ENCODE measurements at regions not wholly inside any gene's neighbourhood (a gene's known extent, or its start where the extent isn't known, plus 50 kb on each side); places are given as distances from the start of the nearest gene placed in this dataset.

DNA sequence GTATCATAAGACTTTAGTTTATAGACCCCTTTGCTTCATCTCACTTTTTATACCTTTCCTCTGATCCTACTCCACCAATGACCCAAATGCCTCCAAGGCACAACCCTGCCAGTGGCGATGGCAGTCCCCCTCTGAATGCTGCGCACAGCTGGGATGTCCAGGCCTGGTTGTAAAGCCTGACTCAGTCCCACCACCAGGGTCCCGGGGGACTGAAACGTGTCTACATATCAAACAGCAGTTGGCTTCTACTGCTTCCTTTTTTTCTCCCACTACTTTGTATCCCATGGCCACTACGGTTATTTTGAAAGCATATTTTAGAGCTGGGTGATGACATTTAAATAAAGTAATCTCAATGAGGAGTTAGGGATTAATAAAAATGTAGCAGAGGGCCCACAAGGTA, 329.8 kb upstream of the PSMD7 start:
- H3K4me3 ChIP-seq: no peak overlapping the region

DNA sequence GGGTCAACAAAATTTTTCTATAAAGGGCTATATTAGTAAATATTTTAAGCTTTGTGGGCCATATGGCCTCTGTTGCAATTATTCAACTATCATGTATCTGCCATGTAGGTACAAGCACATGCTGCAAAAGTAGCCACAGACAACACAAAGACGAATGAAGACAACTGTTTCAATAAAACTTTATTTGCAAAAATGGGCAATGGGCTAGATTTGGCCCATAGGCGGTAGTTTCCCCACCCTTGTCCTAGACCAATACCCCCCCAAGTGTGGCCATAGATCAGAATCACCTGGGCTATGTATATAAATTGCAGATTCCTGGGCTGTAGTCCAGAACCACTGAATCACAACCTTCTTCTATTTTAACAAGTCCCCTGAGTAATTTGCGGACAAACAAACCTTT, 331.0 kb upstream of the PSMD7 start:
- Histone ChIP-seq H3K4me1 (no peaks in the 10 kb centered on the region), H3K36me3 (no peaks in the 10 kb centered on the region), H3K27me3 (no peaks in the 10 kb centered on the region), H3K9me3 (no peaks in the 10 kb centered on the region), H3K4me3 (no peak overlapping the region), H3K27ac (no peak overlapping the region)
- ATAC-seq: no peak
- TF ChIP-seq, protein P1, sequence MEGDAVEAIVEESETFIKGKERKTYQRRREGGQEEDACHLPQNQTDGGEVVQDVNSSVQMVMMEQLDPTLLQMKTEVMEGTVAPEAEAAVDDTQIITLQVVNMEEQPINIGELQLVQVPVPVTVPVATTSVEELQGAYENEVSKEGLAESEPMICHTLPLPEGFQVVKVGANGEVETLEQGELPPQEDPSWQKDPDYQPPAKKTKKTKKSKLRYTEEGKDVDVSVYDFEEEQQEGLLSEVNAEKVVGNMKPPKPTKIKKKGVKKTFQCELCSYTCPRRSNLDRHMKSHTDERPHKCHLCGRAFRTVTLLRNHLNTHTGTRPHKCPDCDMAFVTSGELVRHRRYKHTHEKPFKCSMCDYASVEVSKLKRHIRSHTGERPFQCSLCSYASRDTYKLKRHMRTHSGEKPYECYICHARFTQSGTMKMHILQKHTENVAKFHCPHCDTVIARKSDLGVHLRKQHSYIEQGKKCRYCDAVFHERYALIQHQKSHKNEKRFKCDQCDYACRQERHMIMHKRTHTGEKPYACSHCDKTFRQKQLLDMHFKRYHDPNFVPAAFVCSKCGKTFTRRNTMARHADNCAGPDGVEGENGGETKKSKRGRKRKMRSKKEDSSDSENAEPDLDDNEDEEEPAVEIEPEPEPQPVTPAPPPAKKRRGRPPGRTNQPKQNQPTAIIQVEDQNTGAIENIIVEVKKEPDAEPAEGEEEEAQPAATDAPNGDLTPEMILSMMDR (IDR thresholded peaks at IDR 0.05): no peak
- DNase-seq: no peak
- intact Hi-C loops (cut with DNase I): no loop called here

More for the DNA sequence above, 329.8 kb upstream of the PSMD7 start:
- no peak overlapping the region for H3K27ac ChIP-seq
- H3K27me3 ChIP-seq: no peaks in the 10 kb centered on the region
- H3K9me3 ChIP-seq: no peaks in the 10 kb centered on the region
- no peaks in the 10 kb centered on the region for H3K36me3 ChIP-seq
- no peak for ATAC-seq
- TF ChIP-seq, protein P1 (IDR thresholded peaks at IDR 0.05): no peak
- no peak for DNase-seq
- intact Hi-C loops (cut with DNase I): no loop called here
- no peaks in the 10 kb centered on the region for H3K4me1 ChIP-seq

DNA sequence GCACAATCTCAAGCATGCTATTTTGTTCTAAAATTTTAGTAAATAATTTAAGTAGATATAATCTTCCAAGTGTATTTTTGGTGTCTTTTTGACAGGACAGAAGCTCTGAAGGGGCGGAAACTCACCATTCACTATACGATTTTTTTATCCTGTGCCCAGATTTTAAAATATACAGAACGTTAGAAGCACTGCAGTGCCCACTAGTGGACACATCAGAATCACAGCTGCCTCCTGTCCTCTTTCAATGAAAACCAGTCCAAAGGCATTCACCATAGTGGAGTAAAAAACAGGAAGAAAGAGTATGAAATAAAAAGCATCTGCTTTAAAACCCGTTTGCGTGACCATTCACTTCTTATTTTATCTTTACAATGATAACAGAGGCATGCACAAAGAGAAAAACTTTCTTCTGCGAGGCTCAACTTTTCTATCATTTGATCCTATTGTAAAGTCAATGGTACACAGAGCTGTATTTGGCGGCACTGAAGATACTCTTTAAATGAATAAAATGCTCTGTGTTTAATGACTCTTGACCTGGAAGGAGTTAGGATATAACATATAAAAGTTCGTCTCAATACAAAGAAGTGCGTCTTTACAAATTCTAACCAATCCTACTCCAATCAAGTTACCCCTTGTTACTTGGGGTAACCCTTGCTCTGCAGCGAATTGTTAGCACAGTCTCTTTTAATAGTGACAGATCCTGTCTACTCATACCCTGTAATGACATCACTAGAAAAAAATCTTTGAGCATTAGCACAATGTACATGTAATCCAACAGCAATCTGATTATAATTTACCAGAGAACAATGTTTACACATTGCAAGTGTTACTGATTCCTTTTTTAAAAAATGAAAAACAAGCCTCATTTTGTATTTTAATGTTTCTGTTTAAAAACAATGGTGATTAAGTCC, 339.8 kb upstream of the PSMD7 start:
- Histone ChIP-seq H3K27ac (no peak overlapping the region), H3K27me3 (no peaks in the 10 kb centered on the region), H3K9me3 (no peaks in the 10 kb centered on the region), H3K36me3 (no peaks in the 10 kb centered on the region), H3K4me3 (no peak overlapping the region), H3K4me1 (no peaks in the 10 kb centered on the region)
- TF ChIP-seq, protein P1 (IDR thresholded peaks at IDR 0.05): peak; percentile 82
- DNase-seq (no peak), ATAC-seq (peak; percentile 83)
- intact Hi-C loops (cut with DNase I): no loop called here

DNA sequence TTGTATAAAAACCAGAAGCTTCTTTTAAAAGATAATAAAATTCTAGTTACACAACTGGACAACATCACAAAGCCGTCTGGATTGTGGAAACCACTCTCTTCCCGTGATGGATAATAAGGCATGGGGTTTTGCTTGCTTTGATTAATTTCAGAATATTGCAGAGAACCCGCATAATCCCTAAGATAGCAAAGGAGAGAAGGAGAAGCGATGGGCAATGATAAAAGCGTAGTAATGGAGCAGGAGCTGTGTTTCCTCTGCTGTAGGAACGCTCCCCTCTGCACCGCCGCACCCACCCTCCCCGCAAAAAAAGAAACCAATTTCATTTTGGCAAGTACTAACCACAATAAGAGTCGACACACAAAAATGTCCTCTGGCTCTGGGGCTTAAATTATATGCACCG, 340.9 kb upstream of the PSMD7 start:
- Histone ChIP-seq H3K4me3 (no peak overlapping the region), H3K27ac (no peak overlapping the region), H3K4me1 (no peaks in the 10 kb centered on the region), H3K27me3 (no peaks in the 10 kb centered on the region), H3K9me3 (no peaks in the 10 kb centered on the region), H3K36me3 (no peaks in the 10 kb centered on the region)
- intact Hi-C loops (cut with DNase I): no loop called here
- DNase-seq (no peak), ATAC-seq (no peak)
- TF ChIP-seq, protein P1 (IDR thresholded peaks at IDR 0.05): no peak

DNA sequence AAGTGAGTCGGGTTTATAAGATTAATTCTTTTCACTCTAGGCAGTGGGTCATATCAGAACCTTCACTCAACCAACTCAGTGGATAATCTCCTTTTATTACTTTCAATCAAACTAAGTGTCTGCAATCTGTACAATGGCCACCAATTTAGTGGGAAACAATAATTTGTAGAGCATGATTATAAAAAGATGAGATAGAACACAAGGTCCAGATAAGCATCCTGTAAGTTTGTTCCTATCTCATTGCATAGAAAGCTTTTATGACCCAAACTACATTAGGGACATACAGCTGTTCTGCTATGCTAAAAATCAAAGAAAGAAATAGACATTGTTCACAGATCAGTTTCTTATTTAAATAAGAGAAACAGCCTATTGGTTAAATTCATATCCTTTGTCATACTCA, 341.4 kb upstream of the PSMD7 start:
- no peak overlapping the region for H3K4me3 ChIP-seq
- no peaks in the 10 kb centered on the region for H3K9me3 ChIP-seq
- intact Hi-C loops (cut with DNase I): no loop called here
- no peaks in the 10 kb centered on the region for H3K27me3 ChIP-seq
- no peak for DNase-seq
- TF ChIP-seq, protein P1 (IDR thresholded peaks at IDR 0.05): no peak
- no peak for ATAC-seq
- H3K36me3 ChIP-seq: no peaks in the 10 kb centered on the region
- H3K4me1 ChIP-seq: no peaks in the 10 kb centered on the region
- no peak overlapping the region for H3K27ac ChIP-seq
